ENCODE measurements at regions not wholly inside any gene's neighbourhood (a gene's known extent, or its start where the extent isn't known, plus 50 kb on each side); places are given as distances from the start of the nearest gene placed in this dataset.

- peaks cover 13% of the 10 kb centered on the region for H3K27me3 Mint-ChIP-seq (ENCODE audit: low read depth)
- ATAC-seq (no peak), DNase-seq (no peak)
- peaks cover 15% of the 10 kb centered on the region for H3K4me1 Mint-ChIP-seq (ENCODE audit: low read depth)
- no peak overlapping the region for H3K4me3 Mint-ChIP-seq
- no peaks in the 10 kb centered on the region for H3K36me3 Mint-ChIP-seq (ENCODE audit: insufficient read depth)
- H3K9me3 Mint-ChIP-seq: no peaks in the 10 kb centered on the region
These were observed 201.5 kb downstream of the MTX2 start for GRCh38 chr2:176470713-176471112.

- no peak for ATAC-seq
- no peak for DNase-seq
- Mint-ChIP-seq H3K27me3 (ENCODE audit: low read depth) (peaks cover 11% of the 10 kb centered on the region), H3K36me3 (ENCODE audit: insufficient read depth) (no peaks in the 10 kb centered on the region), H3K4me3 (no peak overlapping the region), H3K9me3 (no peaks in the 10 kb centered on the region), H3K4me1 (ENCODE audit: low read depth) (peaks cover 15% of the 10 kb centered on the region)
These were observed 202.7 kb downstream of the MTX2 start for GRCh38 chr2:176471949-176472348.

GRCh38 chr2:176473177-176473576 lies 203.9 kb downstream of the MTX2 start:
- Mint-ChIP-seq H3K4me3 (peak overlapping the region; percentile 63), H3K4me1 (ENCODE audit: low read depth) (peaks cover 15% of the 10 kb centered on the region), H3K27me3 (ENCODE audit: low read depth) (peaks cover 9% of the 10 kb centered on the region), H3K9me3 (no peaks in the 10 kb centered on the region), H3K36me3 (ENCODE audit: insufficient read depth) (no peaks in the 10 kb centered on the region)
- DNase-seq (no peak), ATAC-seq (peak; percentile 41 to 58)

GRCh38 chr2:176473851-176474250 lies 204.6 kb downstream of the MTX2 start:
- Mint-ChIP-seq H3K9me3 (no peaks in the 10 kb centered on the region), H3K4me3 (peak overlapping the region; percentile 19), H3K36me3 (ENCODE audit: insufficient read depth) (no peaks in the 10 kb centered on the region), H3K4me1 (ENCODE audit: low read depth) (peaks cover 15% of the 10 kb centered on the region), H3K27me3 (ENCODE audit: low read depth) (peaks cover 9% of the 10 kb centered on the region)
- ATAC-seq: no peak
- no peak for DNase-seq

GRCh38 chr2:176477336-176477735 lies 208.1 kb downstream of the MTX2 start:
- Mint-ChIP-seq H3K9me3 (no peaks in the 10 kb centered on the region), H3K36me3 (ENCODE audit: insufficient read depth) (no peaks in the 10 kb centered on the region), H3K4me3 (no peak overlapping the region), H3K27me3 (ENCODE audit: low read depth) (peaks cover 6% of the 10 kb centered on the region), H3K4me1 (ENCODE audit: low read depth) (peaks cover 13% of the 10 kb centered on the region)
- no peak for ATAC-seq
- no peak for DNase-seq

- H3K4me1 Mint-ChIP-seq (ENCODE audit: low read depth): no peaks in the 10 kb centered on the region
- ATAC-seq (no peak), DNase-seq (no peak)
- no peaks in the 10 kb centered on the region for H3K36me3 Mint-ChIP-seq (ENCODE audit: insufficient read depth)
- no peak overlapping the region for H3K4me3 Mint-ChIP-seq
- H3K9me3 Mint-ChIP-seq: no peaks in the 10 kb centered on the region
- peaks cover 10% of the 10 kb centered on the region for H3K27me3 Mint-ChIP-seq (ENCODE audit: low read depth)
These were observed 210.7 kb downstream of the MTX2 start for GRCh38 chr2:176479961-176480360.

GRCh38 chr2:176482107-176482506 lies 212.9 kb downstream of the MTX2 start:
- DNase-seq: no peak
- no peaks in the 10 kb centered on the region for H3K36me3 Mint-ChIP-seq (ENCODE audit: insufficient read depth)
- H3K27me3 Mint-ChIP-seq (ENCODE audit: low read depth): peaks cover 20% of the 10 kb centered on the region
- no peaks in the 10 kb centered on the region for H3K9me3 Mint-ChIP-seq
- no peak overlapping the region for H3K4me3 Mint-ChIP-seq
- H3K4me1 Mint-ChIP-seq (ENCODE audit: low read depth): no peaks in the 10 kb centered on the region
- no peak for ATAC-seq

GRCh38 chr2:176483476-176483875 lies 214.2 kb downstream of the MTX2 start:
- H3K36me3 Mint-ChIP-seq (ENCODE audit: insufficient read depth): no peaks in the 10 kb centered on the region
- DNase-seq: no peak
- peaks cover 28% of the 10 kb centered on the region for H3K27me3 Mint-ChIP-seq (ENCODE audit: low read depth)
- H3K9me3 Mint-ChIP-seq: no peaks in the 10 kb centered on the region
- H3K4me1 Mint-ChIP-seq (ENCODE audit: low read depth): no peaks in the 10 kb centered on the region
- no peak for ATAC-seq
- no peak overlapping the region for H3K4me3 Mint-ChIP-seq

- Mint-ChIP-seq H3K9me3 (no peaks in the 10 kb centered on the region), H3K36me3 (ENCODE audit: insufficient read depth) (no peaks in the 10 kb centered on the region), H3K4me3 (no peak overlapping the region), H3K4me1 (ENCODE audit: low read depth) (no peaks in the 10 kb centered on the region), H3K27me3 (ENCODE audit: low read depth) (peaks cover 32% of the 10 kb centered on the region)
- ATAC-seq (no peak), DNase-seq (no peak)
These were observed 214.8 kb downstream of the MTX2 start for GRCh38 chr2:176483901-176484568.

GRCh38 chr2:176484838-176485237 lies 215.6 kb downstream of the MTX2 start:
- no peaks in the 10 kb centered on the region for H3K4me1 Mint-ChIP-seq (ENCODE audit: low read depth)

GRCh38 chr2:176488431-176488830 lies 219.2 kb downstream of the MTX2 start:
- H3K36me3 Mint-ChIP-seq (ENCODE audit: insufficient read depth): no peaks in the 10 kb centered on the region
- peaks cover 42% of the 10 kb centered on the region for H3K27me3 Mint-ChIP-seq (ENCODE audit: low read depth)
- H3K9me3 Mint-ChIP-seq: no peaks in the 10 kb centered on the region
- no peak overlapping the region for H3K4me3 Mint-ChIP-seq
- DNase-seq (no peak), ATAC-seq (no peak)
- peaks cover 5% of the 10 kb centered on the region for H3K4me1 Mint-ChIP-seq (ENCODE audit: low read depth)

More at GRCh38 chr2:176484838-176485237, 215.6 kb downstream of the MTX2 start:
- Mint-ChIP-seq H3K9me3 (no peaks in the 10 kb centered on the region), H3K4me3 (no peak overlapping the region), H3K27me3 (ENCODE audit: low read depth) (peaks cover 39% of the 10 kb centered on the region), H3K36me3 (ENCODE audit: insufficient read depth) (no peaks in the 10 kb centered on the region)
- ATAC-seq: no peak
- no peak for DNase-seq

GRCh38 chr2:176490061-176490861 lies 221.0 kb downstream of the MTX2 start:
- ATAC-seq (no peak), DNase-seq (no peak)
- peaks cover 44% of the 10 kb centered on the region for H3K27me3 Mint-ChIP-seq (ENCODE audit: low read depth)

GRCh38 chr2:176491172-176491904 lies 222.1 kb downstream of the MTX2 start:
- no peak for DNase-seq
- peaks cover 5% of the 10 kb centered on the region for H3K4me1 Mint-ChIP-seq (ENCODE audit: low read depth)
- ATAC-seq: peak; percentile 89 to 94
- H3K36me3 Mint-ChIP-seq (ENCODE audit: insufficient read depth): no peaks in the 10 kb centered on the region
- no peak overlapping the region for H3K4me3 Mint-ChIP-seq
- H3K27me3 Mint-ChIP-seq (ENCODE audit: low read depth): peaks cover 43% of the 10 kb centered on the region
- H3K9me3 Mint-ChIP-seq: no peaks in the 10 kb centered on the region

More at GRCh38 chr2:176490061-176490861, 221.0 kb downstream of the MTX2 start:
- H3K4me3 Mint-ChIP-seq: no peak overlapping the region
- H3K9me3 Mint-ChIP-seq: no peaks in the 10 kb centered on the region
- peaks cover 5% of the 10 kb centered on the region for H3K4me1 Mint-ChIP-seq (ENCODE audit: low read depth)
- H3K36me3 Mint-ChIP-seq (ENCODE audit: insufficient read depth): no peaks in the 10 kb centered on the region

- Mint-ChIP-seq H3K9me3 (no peaks in the 10 kb centered on the region), H3K4me1 (ENCODE audit: low read depth) (peaks cover 5% of the 10 kb centered on the region), H3K36me3 (ENCODE audit: insufficient read depth) (no peaks in the 10 kb centered on the region), H3K4me3 (no peak overlapping the region), H3K27me3 (ENCODE audit: low read depth) (peaks cover 32% of the 10 kb centered on the region)
- no peak for DNase-seq
- no peak for ATAC-seq
These were observed 223.3 kb downstream of the MTX2 start for GRCh38 chr2:176492583-176492982.
